HEK293 (cell line): ENCODE measurements at regions not wholly inside any gene's neighbourhood (a gene's known extent, or its start where the extent isn't known, plus 50 kb on each side); places are given as distances from the start of the nearest gene placed in this dataset.

ENCODE experiments used
- CTCF ChIA-PET: fragments of 350-600 bp; formaldehyde crosslinking; extraction: SDS; loops from one replicate; lab custom pipeline; 2021; ENCODE audit warnings: antibody characterized with exemption; lab: Yijun Ruan, JAX
- POLR2A ChIA-PET: fragments of 300-600 bp; formaldehyde crosslinking; extraction: SDS; loops from one replicate; lab custom pipeline; 2020; ENCODE audit warnings: antibody characterized with exemption, inconsistent platforms; lab: Yijun Ruan, JAX
- H3K27ac ChIP-seq: fragments of 200-500 bp; sonication (Bioruptor generic); 2 replicates; pipeline ENCODE4 v1.5.1; 2014; ENCODE audit warnings: low read depth, low read length, control low read depth, inconsistent platforms; ENCODE audit errors: extremely low read depth
- H3K36me3 ChIP-seq, 2 experiments: fragments of 200-500 bp in 1 of 2; sonication (Bioruptor generic) in 1 of 2; 1 replicate in 1 of 2; 2 replicates in 1 of 2; pipeline ENCODE4 v1.5.1; 2014 to 2017; ENCODE audit warnings: inconsistent platforms in 2 of 2, low read length in 2 of 2; ENCODE audit not compliant: control insufficient read depth in 2 of 2, insufficient read depth in 1 of 2
- H3K4me1 ChIP-seq: fragments of 200-500 bp; sonication (Bioruptor generic); 2 replicates; pipeline ENCODE4 v1.5.1; 2014; ENCODE audit warnings: mild to moderate bottlenecking, low read length, inconsistent platforms; ENCODE audit not compliant: control insufficient read depth, insufficient read depth
- H3K4me3 ChIP-seq: 2 replicates; pipeline ENCODE4 v1.5.1; 2011; ENCODE audit warnings: low read depth, mild to moderate bottlenecking, control low read depth, low read length, moderate library complexity
- H3K9me3 ChIP-seq: fragments of 200-500 bp; sonication (Bioruptor generic); 2 replicates; pipeline ENCODE4 v1.5.1; 2014; ENCODE audit warnings: low read depth, low read length, inconsistent platforms; ENCODE audit not compliant: control insufficient read depth, insufficient read depth
- ATF2 ChIP-seq: fragments of 450-650 bp; formaldehyde crosslinking; IDR thresholded peaks from 2 replicates; pipeline ENCODE4 v1.5.1; 2016; ENCODE audit warnings: missing biosample characterization, missing genetic modification characterization, low read depth
- BCL11A ChIP-seq: fragments of 450-650 bp; formaldehyde crosslinking; IDR thresholded peaks from 2 replicates; pipeline ENCODE4 v1.5.1; 2016; ENCODE audit warnings: low read depth, missing biosample characterization, missing genetic modification characterization
- ELK4 ChIP-seq: IDR thresholded peaks from 2 replicates; pipeline ENCODE4 v1.6.1; 2011; ENCODE audit warnings: mild to moderate bottlenecking, low read depth, low read length, borderline replicate concordance
- GFI1B ChIP-seq: fragments of 450-650 bp; formaldehyde crosslinking; IDR thresholded peaks from 2 replicates; pipeline ENCODE4 v1.5.1; 2016; ENCODE audit warnings: missing biosample characterization, missing genetic modification characterization
- GLIS2 ChIP-seq: fragments of 450-650 bp; formaldehyde crosslinking; IDR thresholded peaks from 2 replicates; pipeline ENCODE4 v1.5.1; 2016; ENCODE audit warnings: missing biosample characterization, missing genetic modification characterization
- HOXD13 ChIP-seq: sonication (generic); formaldehyde crosslinking; IDR thresholded peaks from 2 replicates; pipeline ENCODE4 v1.8.0; 2022; ENCODE audit warnings: missing genetic modification reagents, borderline replicate concordance
- KLF10 ChIP-seq: fragments of 450-650 bp; IDR thresholded peaks from 2 replicates; pipeline ENCODE4 v1.5.1; 2018; ENCODE audit warnings: missing biosample characterization, mild to moderate bottlenecking, missing genetic modification characterization
- KLF9 ChIP-seq: fragments of 450-650 bp; formaldehyde crosslinking; IDR thresholded peaks from 2 replicates; pipeline ENCODE4 v1.5.1; 2016; ENCODE audit warnings: missing biosample characterization, missing genetic modification characterization, low read depth
- PRDM6 ChIP-seq: fragments of 450-650 bp; formaldehyde crosslinking; IDR thresholded peaks from 2 replicates; pipeline ENCODE4 v1.5.1; 2017; ENCODE audit warnings: missing biosample characterization, missing genetic modification characterization
- SP7 ChIP-seq: fragments of 450-650 bp; formaldehyde crosslinking; IDR thresholded peaks from 2 replicates; pipeline ENCODE4 v1.5.1; 2016; ENCODE audit warnings: missing biosample characterization, missing genetic modification characterization
- ZBTB1 ChIP-seq: fragments of 450-650 bp; formaldehyde crosslinking; IDR thresholded peaks from 2 replicates; pipeline ENCODE4 v1.5.1; 2016; ENCODE audit warnings: missing biosample characterization, missing genetic modification characterization
- ZNF121 ChIP-seq: fragments of 450-650 bp; formaldehyde crosslinking; IDR thresholded peaks from 2 replicates; pipeline ENCODE4 v1.5.1; 2016; ENCODE audit warnings: missing biosample characterization, missing genetic modification characterization
- ZNF138 ChIP-seq: fragments of 450-650 bp; formaldehyde crosslinking; IDR thresholded peaks from 2 replicates; pipeline ENCODE4 v1.5.1; 2016; ENCODE audit warnings: missing biosample characterization, missing genetic modification characterization, borderline replicate concordance
- ZNF175 ChIP-seq: fragments of 450-650 bp; formaldehyde crosslinking; IDR thresholded peaks from 2 replicates; pipeline ENCODE4 v1.5.1; 2016; ENCODE audit warnings: missing biosample characterization, missing genetic modification characterization
- ZNF18 ChIP-seq: fragments of 450-650 bp; formaldehyde crosslinking; IDR thresholded peaks from 2 replicates; pipeline ENCODE4 v1.5.1; 2016; ENCODE audit warnings: missing biosample characterization, missing genetic modification characterization
- ZNF223 ChIP-seq: fragments of 450-650 bp; formaldehyde crosslinking; IDR thresholded peaks from 2 replicates; pipeline ENCODE4 v1.5.1; 2016; ENCODE audit warnings: missing biosample characterization, missing genetic modification characterization
- ZNF341 ChIP-seq: fragments of 450-650 bp; formaldehyde crosslinking; IDR thresholded peaks from 2 replicates; pipeline ENCODE4; 2016; ENCODE audit warnings: low read depth, missing biosample characterization, missing genetic modification characterization
- ZNF366 ChIP-seq: fragments of 450-650 bp; formaldehyde crosslinking; conservative IDR thresholded peaks from 2 replicates; pipeline ENCODE4 v1.5.1; 2016; ENCODE audit warnings: missing biosample characterization, missing genetic modification characterization
- ZNF449 ChIP-seq: fragments of 450-650 bp; formaldehyde crosslinking; IDR thresholded peaks from 2 replicates; pipeline ENCODE4 v1.5.1; 2017; ENCODE audit warnings: missing biosample characterization, mild to moderate bottlenecking, missing genetic modification characterization, moderate library complexity
- ZNF473 ChIP-seq: fragments of 450-650 bp; formaldehyde crosslinking; IDR thresholded peaks from 2 replicates; pipeline ENCODE4 v1.5.1; 2017; ENCODE audit warnings: missing biosample characterization, missing genetic modification characterization
- ZNF561 ChIP-seq: fragments of 450-650 bp; IDR thresholded peaks from 2 replicates; pipeline ENCODE4 v1.5.1; 2018; ENCODE audit warnings: missing biosample characterization, missing genetic modification characterization, borderline replicate concordance
- ZNF610 ChIP-seq: fragments of 450-650 bp; formaldehyde crosslinking; IDR thresholded peaks from 2 replicates; pipeline ENCODE4 v1.5.1; 2016; ENCODE audit warnings: missing biosample characterization, missing genetic modification characterization, borderline replicate concordance
- ZNF624 ChIP-seq: fragments of 450-650 bp; formaldehyde crosslinking; IDR thresholded peaks from 2 replicates; pipeline ENCODE4 v1.5.1; 2017; ENCODE audit warnings: missing biosample characterization, missing genetic modification characterization
- ZNF677 ChIP-seq: fragments of 450-650 bp; IDR thresholded peaks from 2 replicates; pipeline ENCODE4 v1.5.0; 2018; ENCODE audit warnings: missing biosample characterization, mild to moderate bottlenecking, missing genetic modification characterization, moderate library complexity
- ZNF785 ChIP-seq: fragments of 450-650 bp; formaldehyde crosslinking; IDR thresholded peaks from 2 replicates; pipeline ENCODE4 v1.5.1; 2016; ENCODE audit warnings: missing biosample characterization, missing genetic modification characterization
- ZNF792 ChIP-seq: fragments of 450-650 bp; formaldehyde crosslinking; IDR thresholded peaks from 2 replicates; pipeline ENCODE4 v1.5.1; 2016; ENCODE audit warnings: missing biosample characterization, missing genetic modification characterization
- ZSCAN23 ChIP-seq: fragments of 450-650 bp; formaldehyde crosslinking; IDR thresholded peaks from 2 replicates; pipeline ENCODE4 v1.5.1; 2016; ENCODE audit warnings: missing biosample characterization, missing genetic modification characterization

- CTCF ChIA-PET, result interaction anchor here (1.5 kb wide), 1 partner anchor 13 kb away, joined by 8 read pairs; no protein-coding TSS in a partner anchor
Observed at GRCh38 chr11:112467721-112468120, 207.1 kb upstream of the PLET1 start.

GRCh38 chr11:112469376-112469775 is 208.7 kb upstream of the PLET1 start:
- Histone ChIP-seq H3K4me3 (no peak overlapping the region), H3K36me3 (no peaks in the 10 kb centered on the region), H3K27ac (no peak overlapping the region), H3K4me1 (no peaks in the 10 kb centered on the region), H3K9me3 (no peaks in the 10 kb centered on the region)
- no peak for TF ChIP-seq ZNF792
- no peak for TF ChIP-seq ZNF561 (tag by site-specific recombination)
- no peak for TF ChIP-seq ZNF449 (tag by site-specific recombination)
- TF ChIP-seq ZNF138 (tag by site-specific recombination), result no peak
- TF ChIP-seq PRDM6 (tag by site-specific recombination), result no peak
- no peak for TF ChIP-seq ZNF366
- no peak for TF ChIP-seq ZNF785 (tag by site-specific recombination)
- no peak for TF ChIP-seq ZNF624 (tag by site-specific recombination)
- CTCF ChIA-PET, result interaction anchor here (0.6 to 1.5 kb wide), 2 partner anchors 15 to 86 kb away, joined by 4 read pairs; no protein-coding TSS in a partner anchor
- POLR2A ChIA-PET, result no interaction called here

More at GRCh38 chr11:112467721-112468120, 207.1 kb upstream of the PLET1 start:
- Histone ChIP-seq H3K36me3 (no peaks in the 10 kb centered on the region), H3K4me3 (no peak overlapping the region), H3K4me1 (no peaks in the 10 kb centered on the region)
- TF ChIP-seq ATF2, result no peak
- TF ChIP-seq KLF10 (tag by site-specific recombination), result no peak
- no peak for TF ChIP-seq SP7 (tag by site-specific recombination)
- TF ChIP-seq ZNF175 (tag by site-specific recombination), result no peak
- no peak for TF ChIP-seq GFI1B
- TF ChIP-seq ZNF223 (tag by site-specific recombination), result no peak
- TF ChIP-seq, all 188 proteins: peak for 0
- Histone ChIP-seq H3K9me3 (no peaks in the 10 kb centered on the region), H3K27ac (no peak overlapping the region)
- POLR2A ChIA-PET, result no interaction called here

- Histone ChIP-seq H3K9me3 (no peaks in the 10 kb centered on the region), H3K27ac (no peak overlapping the region), H3K4me3 (no peak overlapping the region), H3K4me1 (no peaks in the 10 kb centered on the region), H3K36me3 (no peaks in the 10 kb centered on the region)
- ChIA-PET CTCF (interaction anchor here (1.5 kb wide), 1 partner anchor 16 kb away, joined by 4 read pairs; no protein-coding TSS in a partner anchor), POLR2A (no interaction called here)
- TF ChIP-seq KLF9 (no peak), GLIS2 (tag by site-specific recombination) (no peak), ZNF121 (tag by site-specific recombination) (no peak), ZNF610 (tag by site-specific recombination) (no peak), HOXD13 (CRISPR knock-in tag) (no peak), ZNF473 (tag by site-specific recombination) (no peak), ZNF341 (tag by site-specific recombination) (no peak), ZNF677 (tag by site-specific recombination) (no peak), ZSCAN23 (tag by site-specific recombination) (no peak), ELK4 (no peak), BCL11A (tag by site-specific recombination) (no peak), ZNF18 (tag by site-specific recombination) (no peak), ZBTB1 (tag by site-specific recombination) (no peak)
Observed at GRCh38 chr11:112470355-112470754, 209.7 kb upstream of the PLET1 start.
